ENCODE measurements at regions not wholly inside any gene's neighbourhood (a gene's known extent, or its start where the extent isn't known, plus 50 kb on each side); places are given as distances from the start of the nearest gene placed in this dataset.

DNA sequence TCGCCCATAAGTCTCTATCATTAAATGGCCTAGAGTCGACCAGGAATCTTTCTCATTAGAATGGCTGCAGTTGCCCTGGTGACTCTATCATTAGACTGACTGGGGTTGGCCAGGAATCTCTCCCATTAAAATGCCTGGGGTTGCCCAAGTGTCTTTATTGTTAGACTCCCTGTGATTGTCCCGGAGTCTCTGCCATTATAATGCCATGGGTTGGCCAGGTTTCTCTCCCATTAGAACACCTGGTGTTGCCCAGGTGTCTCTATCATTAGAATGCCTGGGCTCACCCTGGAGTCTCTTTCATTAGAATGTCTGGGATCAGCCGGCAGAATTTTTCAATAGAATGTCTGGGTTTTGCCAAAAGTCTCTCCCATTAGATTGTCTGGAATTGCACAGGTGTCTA is 1459.3 kb downstream of the UQCRFS1 start:
- POLR2A ChIA-PET = no interaction called here
- H3K4me1 ChIP-seq (ENCODE audit: control insufficient read depth, extremely low read depth, insufficient read depth, low read length) = no peaks in the 10 kb centered on the region
- no peak overlapping the region for H3K4me3 ChIP-seq (replicated peaks in 1 of 3; ENCODE audit: insufficient read depth in 1 of 3, low read depth in 1 of 3, low read length in 3 of 3)
- no peaks in the 10 kb centered on the region for H3K79me2 ChIP-seq (ENCODE audit: control insufficient read depth, insufficient read depth, low read length)
- DNase-seq (ENCODE audit: low read depth, low spot score) (no peak), FAIRE-seq (no peak)
- H3K9me3 ChIP-seq (replicated peaks; ENCODE audit: control insufficient read depth, insufficient read depth, low read length) = peaks cover 1% of the 10 kb centered on the region
- no peaks in the 10 kb centered on the region for H3K27me3 ChIP-seq (ENCODE audit: control insufficient read depth in 2 of 2, insufficient read depth in 2 of 2, low read length in 2 of 2)
- intact Hi-C loops (cut with micrococcal nuclease) = no loop called here
- H2AFZ ChIP-seq (ENCODE audit: low read depth, low read length) = no peak overlapping the region
- CTCF ChIA-PET = no interaction called here
- dilution Hi-C loops (cut with MboI; ENCODE audit: extremely low pct_ligation_motif_present, low sequenced_read_pairs) = no loop called here
- H3K9me1 ChIP-seq (replicated peaks; ENCODE audit: control insufficient read depth, extremely low read depth, insufficient read depth, low read length) = no peaks in the 10 kb centered on the region
- no TSS peak for BruUV-seq (replicated peaks)
- H3K9ac ChIP-seq (replicated peaks; ENCODE audit: extremely low read depth, insufficient read depth, low read length) = no peak overlapping the region
- no peak overlapping the region for H3K4me2 ChIP-seq (ENCODE audit: insufficient read depth, low read length)
- no peak overlapping the region for H3K27ac ChIP-seq (ENCODE audit: insufficient read depth, low read depth, low read length)
- TF ChIP-seq, protein P1, sequence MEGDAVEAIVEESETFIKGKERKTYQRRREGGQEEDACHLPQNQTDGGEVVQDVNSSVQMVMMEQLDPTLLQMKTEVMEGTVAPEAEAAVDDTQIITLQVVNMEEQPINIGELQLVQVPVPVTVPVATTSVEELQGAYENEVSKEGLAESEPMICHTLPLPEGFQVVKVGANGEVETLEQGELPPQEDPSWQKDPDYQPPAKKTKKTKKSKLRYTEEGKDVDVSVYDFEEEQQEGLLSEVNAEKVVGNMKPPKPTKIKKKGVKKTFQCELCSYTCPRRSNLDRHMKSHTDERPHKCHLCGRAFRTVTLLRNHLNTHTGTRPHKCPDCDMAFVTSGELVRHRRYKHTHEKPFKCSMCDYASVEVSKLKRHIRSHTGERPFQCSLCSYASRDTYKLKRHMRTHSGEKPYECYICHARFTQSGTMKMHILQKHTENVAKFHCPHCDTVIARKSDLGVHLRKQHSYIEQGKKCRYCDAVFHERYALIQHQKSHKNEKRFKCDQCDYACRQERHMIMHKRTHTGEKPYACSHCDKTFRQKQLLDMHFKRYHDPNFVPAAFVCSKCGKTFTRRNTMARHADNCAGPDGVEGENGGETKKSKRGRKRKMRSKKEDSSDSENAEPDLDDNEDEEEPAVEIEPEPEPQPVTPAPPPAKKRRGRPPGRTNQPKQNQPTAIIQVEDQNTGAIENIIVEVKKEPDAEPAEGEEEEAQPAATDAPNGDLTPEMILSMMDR (IDR thresholded peaks at IDR 0.05; ENCODE audit: extremely low read depth in 1 of 2, insufficient read depth in 1 of 2, low read depth in 1 of 2, low read length in 2 of 2) = no peak
- TF ChIP-seq GATA2 (IDR thresholded peaks at IDR 0.05; ENCODE audit: insufficient read depth, insufficient read length, low read depth, low read length) (no peak), MAX (IDR thresholded peaks at IDR 0.05; ENCODE audit: insufficient read depth, insufficient read length) (no peak), FOS (IDR thresholded peaks at IDR 0.05; ENCODE audit: borderline replicate concordance, insufficient read depth, low read length) (no peak), POLR2A (IDR thresholded peaks at IDR 0.05; ENCODE audit: low read depth, low read length) (no peak), JUN (IDR thresholded peaks at IDR 0.05; ENCODE audit: borderline replicate concordance, insufficient read depth, insufficient read length, low read depth) (no peak), EZH2 (IDR thresholded peaks at IDR 0.05; ENCODE audit: borderline replicate concordance, low read depth, low read length, severe bottlenecking) (no peak), MYC (IDR thresholded peaks at IDR 0.05; ENCODE audit: low read depth, low read length) (no peak), POLR2AphosphoS5 (IDR thresholded peaks at IDR 0.05; ENCODE audit: insufficient read depth, low read depth, low read length) (no peak)
- no peaks in the 10 kb centered on the region for H3K36me3 ChIP-seq (ENCODE audit: control insufficient read depth in 2 of 2, extremely low read depth in 1 of 2, insufficient read depth in 2 of 2, low read length in 2 of 2)
- H4K20me1 ChIP-seq (replicated peaks; ENCODE audit: control insufficient read depth, extremely low read depth, insufficient read depth, low read length) = no peaks in the 10 kb centered on the region

Data from endothelial cell of umbilical vein (primary cell).